GM12873 (cell line): ENCODE measurements at regions not wholly inside any gene's neighbourhood (a gene's known extent, or its start where the extent isn't known, plus 50 kb on each side); places are given as distances from the start of the nearest gene placed in this dataset.
A peak's percentile ranks its signal among the peaks of the same experiment; 100 is the strongest.

ENCODE experiments used
- CTCF ChIP-seq: IDR thresholded peaks from 2 replicates; pipeline ENCODE4 v1.5.1; 2012; ENCODE audit warnings: low read depth, mild to moderate bottlenecking, moderate library complexity, low read length, control low read depth; ENCODE audit not compliant: insufficient read depth; ENCODE audit errors: missing control alignments

- no peak for TF ChIP-seq CTCF
Observed at GRCh38 chrX:36642052-36642451, 366.1 kb upstream of the FAM47C start.

GRCh38 chrX:36650622-36651021 is 357.5 kb upstream of the FAM47C start:
- TF ChIP-seq CTCF, result no peak

GRCh38 chrX:36683507-36683906 is 324.7 kb upstream of the FAM47C start:
- no peak for TF ChIP-seq CTCF

- peak; percentile 17 for TF ChIP-seq CTCF
Observed at GRCh38 chrX:36684053-36684452, 324.1 kb upstream of the FAM47C start.

GRCh38 chrX:36721990-36722389 is 286.2 kb upstream of the FAM47C start:
- no peak for TF ChIP-seq CTCF

- TF ChIP-seq CTCF, result no peak
Observed at GRCh38 chrX:36753602-36754001, 254.6 kb upstream of the FAM47C start.

GRCh38 chrX:36787752-36788151 is 220.4 kb upstream of the FAM47C start:
- TF ChIP-seq CTCF, result no peak
